ENCODE measurements at regions not wholly inside any gene's neighbourhood (a gene's known extent, or its start where the extent isn't known, plus 50 kb on each side); places are given as distances from the start of the nearest gene placed in this dataset.

DNA sequence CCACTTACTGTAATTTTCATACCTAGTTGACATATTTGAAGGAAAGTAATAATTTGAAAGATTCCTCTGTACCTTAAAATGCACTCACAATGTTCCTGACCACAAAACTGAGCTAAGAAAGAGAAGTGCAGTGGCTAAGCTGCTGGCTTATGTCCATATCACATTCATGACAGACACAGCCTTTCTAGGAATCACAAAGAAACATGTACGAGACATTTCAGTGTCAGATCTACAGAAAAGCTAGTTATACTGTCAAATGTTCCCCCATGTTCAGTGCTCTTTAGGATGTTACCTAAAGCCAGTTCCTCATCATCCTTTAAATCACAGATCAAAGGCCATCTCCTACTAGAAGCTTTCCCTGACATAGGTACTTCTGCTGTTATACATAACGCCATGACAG lies 142.2 kb upstream of the C11orf58 start:
- WGBS (ENCODE audit: missing lambda C conversion rate) = 22% methylated on average over 2 of the region's 2 CpGs
- ATAC-seq = no peak
- CTCF ChIA-PET = interaction anchor here (1.2 kb wide), 1 partner anchor 10 kb away, joined by 3 read pairs; no protein-coding TSS in a partner anchor
- Histone ChIP-seq H3K9me3 (no peaks in the 10 kb centered on the region), H3K4me2 (no peak overlapping the region), H3K27ac (no peak overlapping the region), H3K4me3 (no peak overlapping the region), H3K4me1 (no peaks in the 10 kb centered on the region)
- no peak for FAIRE-seq
- DNase-seq (ENCODE audit: low read depth in 1 of 2, low spot score in 1 of 2) = no peak
- POLR2A ChIA-PET = no interaction called here
- TF ChIP-seq CHD4 (IDR thresholded peaks at IDR 0.05; ENCODE audit: borderline replicate concordance) (no peak), FOSB (CRISPR knock-in tag; IDR thresholded peaks at IDR 0.05) (no peak), RNF2 (IDR thresholded peaks at IDR 0.05; ENCODE audit: borderline replicate concordance, low read depth) (no peak), SMC3 (IDR thresholded peaks at IDR 0.05) (no peak), ZC3H11A (IDR thresholded peaks at IDR 0.05) (no peak), KDM1A (IDR thresholded peaks at IDR 0.05; ENCODE audit: low read depth) (no peak), MAFK (IDR thresholded peaks at IDR 0.05; ENCODE audit: partially characterized antibody) (no peak), ESRRA (IDR thresholded peaks at IDR 0.05; ENCODE audit: borderline replicate concordance, low read length) (no peak), EHMT2 (IDR thresholded peaks at IDR 0.05; ENCODE audit: low read depth) (no peak), CEBPB (IDR thresholded peaks at IDR 0.05) (no peak), NFE2L2 (conservative IDR thresholded peaks at IDR 0.05; ENCODE audit: low read length) (no peak), HOXB5 (CRISPR knock-in tag; IDR thresholded peaks at IDR 0.05) (no peak), CBX8 (IDR thresholded peaks at IDR 0.05) (no peak), HEYL (CRISPR knock-in tag; IDR thresholded peaks at IDR 0.05) (no peak)
- TF ChIP-seq, protein P1, sequence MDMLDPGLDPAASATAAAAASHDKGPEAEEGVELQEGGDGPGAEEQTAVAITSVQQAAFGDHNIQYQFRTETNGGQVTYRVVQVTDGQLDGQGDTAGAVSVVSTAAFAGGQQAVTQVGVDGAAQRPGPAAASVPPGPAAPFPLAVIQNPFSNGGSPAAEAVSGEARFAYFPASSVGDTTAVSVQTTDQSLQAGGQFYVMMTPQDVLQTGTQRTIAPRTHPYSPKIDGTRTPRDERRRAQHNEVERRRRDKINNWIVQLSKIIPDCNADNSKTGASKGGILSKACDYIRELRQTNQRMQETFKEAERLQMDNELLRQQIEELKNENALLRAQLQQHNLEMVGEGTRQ (IDR thresholded peaks at IDR 0.05) = no peak

DNA sequence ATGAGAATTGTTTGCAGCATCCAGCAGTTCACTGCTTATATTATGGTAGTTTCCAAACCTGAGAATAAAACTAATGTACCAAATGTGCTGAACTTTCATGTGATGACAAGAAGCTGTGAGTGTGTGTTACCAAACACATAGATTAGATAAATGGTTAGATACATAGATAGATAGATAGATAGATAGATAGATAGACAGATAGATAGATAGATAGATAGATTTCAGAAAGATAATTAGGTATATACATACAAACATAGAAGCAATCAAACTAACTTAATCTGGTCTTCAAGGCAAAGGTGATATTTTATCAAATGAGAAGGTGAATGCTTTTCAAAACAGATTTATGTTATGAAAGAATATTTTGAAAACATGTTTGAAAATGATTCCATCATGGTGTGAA lies 147.3 kb upstream of the C11orf58 start:
- ChIA-PET POLR2A (no interaction called here), CTCF (interaction anchor here (1.2 kb wide), 1 partner anchor 23 kb away, joined by 3 read pairs; no protein-coding TSS in a partner anchor)
- Histone ChIP-seq H3K4me3 (no peak overlapping the region), H3K27ac (no peak overlapping the region), H3K4me1 (no peaks in the 10 kb centered on the region), H3K4me2 (no peak overlapping the region), H3K9me3 (no peaks in the 10 kb centered on the region)
- ATAC-seq = no peak
- FAIRE-seq = no peak
- TF ChIP-seq HOXB13 (CRISPR knock-in tag; IDR thresholded peaks at IDR 0.05; ENCODE audit: low read depth) (no peak), ZFP36 (IDR thresholded peaks at IDR 0.05; ENCODE audit: borderline replicate concordance, partially characterized antibody) (no peak), SREBF2 (IDR thresholded peaks at IDR 0.05) (no peak), GATA3 (IDR thresholded peaks at IDR 0.05; ENCODE audit: borderline replicate concordance) (no peak), POLR2AphosphoS2 (conservative IDR thresholded peaks at IDR 0.05; ENCODE audit: low read length) (no peak)
- TF ChIP-seq, protein P2, sequence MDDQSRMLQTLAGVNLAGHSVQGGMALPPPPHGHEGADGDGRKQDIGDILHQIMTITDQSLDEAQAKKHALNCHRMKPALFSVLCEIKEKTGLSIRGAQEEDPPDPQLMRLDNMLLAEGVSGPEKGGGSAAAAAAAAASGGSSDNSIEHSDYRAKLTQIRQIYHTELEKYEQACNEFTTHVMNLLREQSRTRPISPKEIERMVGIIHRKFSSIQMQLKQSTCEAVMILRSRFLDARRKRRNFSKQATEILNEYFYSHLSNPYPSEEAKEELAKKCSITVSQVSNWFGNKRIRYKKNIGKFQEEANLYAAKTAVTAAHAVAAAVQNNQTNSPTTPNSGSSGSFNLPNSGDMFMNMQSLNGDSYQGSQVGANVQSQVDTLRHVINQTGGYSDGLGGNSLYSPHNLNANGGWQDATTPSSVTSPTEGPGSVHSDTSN (IDR thresholded peaks at IDR 0.05) = no peak
- TF ChIP-seq, protein P3, sequence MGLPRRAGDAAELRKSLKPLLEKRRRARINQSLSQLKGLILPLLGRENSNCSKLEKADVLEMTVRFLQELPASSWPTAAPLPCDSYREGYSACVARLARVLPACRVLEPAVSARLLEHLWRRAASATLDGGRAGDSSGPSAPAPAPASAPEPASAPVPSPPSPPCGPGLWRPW (IDR thresholded peaks at IDR 0.05) = no peak
- DNase-seq (ENCODE audit: low read depth in 1 of 2, low spot score in 1 of 2) = no peak

DNA sequence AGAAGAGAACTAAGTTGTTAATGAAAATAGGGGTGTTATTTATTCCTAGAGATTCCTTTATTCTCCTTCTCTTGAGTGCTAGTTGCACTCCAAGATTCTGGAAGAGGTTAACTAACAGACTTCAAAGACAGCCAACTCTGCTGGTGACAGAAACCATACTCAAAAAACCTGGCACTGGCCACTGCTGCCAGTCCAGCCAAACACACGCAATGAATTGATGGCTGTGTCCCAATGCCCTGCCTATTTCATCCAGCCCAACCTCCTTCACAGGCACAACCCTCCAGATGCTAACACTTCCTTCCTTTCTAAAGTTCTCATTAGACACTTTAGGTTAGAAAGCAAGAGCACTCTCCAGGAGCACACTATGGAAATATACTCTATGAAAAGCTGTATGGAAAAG lies 150.8 kb upstream of the C11orf58 start:
- ChIA-PET POLR2A (no interaction called here), CTCF (no interaction called here)
- no peaks in the 10 kb centered on the region for H3K9me3 ChIP-seq
- no peaks in the 10 kb centered on the region for H3K4me1 ChIP-seq
- no peak overlapping the region for H3K27ac ChIP-seq
- ATAC-seq = no peak
- no peak overlapping the region for H3K4me3 ChIP-seq
- no peak for DNase-seq (ENCODE audit: low read depth in 1 of 2, low spot score in 1 of 2)
- H3K4me2 ChIP-seq = no peak overlapping the region
- TF ChIP-seq, protein P4, sequence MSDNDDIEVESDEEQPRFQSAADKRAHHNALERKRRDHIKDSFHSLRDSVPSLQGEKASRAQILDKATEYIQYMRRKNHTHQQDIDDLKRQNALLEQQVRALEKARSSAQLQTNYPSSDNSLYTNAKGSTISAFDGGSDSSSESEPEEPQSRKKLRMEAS (IDR thresholded peaks at IDR 0.05) = no peak
- TF ChIP-seq EHF (CRISPR knock-in tag; IDR thresholded peaks at IDR 0.05) (no peak), ESRRA (IDR thresholded peaks at IDR 0.05; ENCODE audit: borderline replicate concordance, low read length) (no peak), PHF8 (IDR thresholded peaks at IDR 0.05; ENCODE audit: borderline replicate concordance, low read depth) (no peak), FOSB (CRISPR knock-in tag; IDR thresholded peaks at IDR 0.05) (no peak), HDAC2 (IDR thresholded peaks at IDR 0.05) (no peak), HOXB13 (CRISPR knock-in tag; IDR thresholded peaks at IDR 0.05; ENCODE audit: low read depth) (no peak), SMC3 (IDR thresholded peaks at IDR 0.05) (no peak), KDM5A (IDR thresholded peaks at IDR 0.05) (no peak), CEBPB (IDR thresholded peaks at IDR 0.05) (no peak), TFCP2L1 (CRISPR knock-in tag; IDR thresholded peaks at IDR 0.05) (no peak), CHD4 (IDR thresholded peaks at IDR 0.05; ENCODE audit: borderline replicate concordance) (no peak), RAD21 (conservative IDR thresholded peaks at IDR 0.05 in 1 of 2, IDR thresholded peaks at IDR 0.05 in 1 of 2) (no peak), HOXA7 (CRISPR knock-in tag; IDR thresholded peaks at IDR 0.05) (no peak), FOXS1 (CRISPR knock-in tag; IDR thresholded peaks at IDR 0.05) (no peak), RCOR1 (IDR thresholded peaks at IDR 0.05; ENCODE audit: low read depth, low read length) (no peak), ZFP36 (IDR thresholded peaks at IDR 0.05; ENCODE audit: borderline replicate concordance, partially characterized antibody) (no peak)
- TF ChIP-seq, protein P5, sequence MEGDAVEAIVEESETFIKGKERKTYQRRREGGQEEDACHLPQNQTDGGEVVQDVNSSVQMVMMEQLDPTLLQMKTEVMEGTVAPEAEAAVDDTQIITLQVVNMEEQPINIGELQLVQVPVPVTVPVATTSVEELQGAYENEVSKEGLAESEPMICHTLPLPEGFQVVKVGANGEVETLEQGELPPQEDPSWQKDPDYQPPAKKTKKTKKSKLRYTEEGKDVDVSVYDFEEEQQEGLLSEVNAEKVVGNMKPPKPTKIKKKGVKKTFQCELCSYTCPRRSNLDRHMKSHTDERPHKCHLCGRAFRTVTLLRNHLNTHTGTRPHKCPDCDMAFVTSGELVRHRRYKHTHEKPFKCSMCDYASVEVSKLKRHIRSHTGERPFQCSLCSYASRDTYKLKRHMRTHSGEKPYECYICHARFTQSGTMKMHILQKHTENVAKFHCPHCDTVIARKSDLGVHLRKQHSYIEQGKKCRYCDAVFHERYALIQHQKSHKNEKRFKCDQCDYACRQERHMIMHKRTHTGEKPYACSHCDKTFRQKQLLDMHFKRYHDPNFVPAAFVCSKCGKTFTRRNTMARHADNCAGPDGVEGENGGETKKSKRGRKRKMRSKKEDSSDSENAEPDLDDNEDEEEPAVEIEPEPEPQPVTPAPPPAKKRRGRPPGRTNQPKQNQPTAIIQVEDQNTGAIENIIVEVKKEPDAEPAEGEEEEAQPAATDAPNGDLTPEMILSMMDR (IDR thresholded peaks at IDR 0.05) = no peak
- no peak for FAIRE-seq
- 35% methylated on average over 1 of the region's 1 CpG for WGBS (ENCODE audit: missing lambda C conversion rate)

All from A549 (cell line).